ENCODE measurements at regions not wholly inside any gene's neighbourhood (a gene's known extent, or its start where the extent isn't known, plus 50 kb on each side); places are given as distances from the start of the nearest gene placed in this dataset.

DNA sequence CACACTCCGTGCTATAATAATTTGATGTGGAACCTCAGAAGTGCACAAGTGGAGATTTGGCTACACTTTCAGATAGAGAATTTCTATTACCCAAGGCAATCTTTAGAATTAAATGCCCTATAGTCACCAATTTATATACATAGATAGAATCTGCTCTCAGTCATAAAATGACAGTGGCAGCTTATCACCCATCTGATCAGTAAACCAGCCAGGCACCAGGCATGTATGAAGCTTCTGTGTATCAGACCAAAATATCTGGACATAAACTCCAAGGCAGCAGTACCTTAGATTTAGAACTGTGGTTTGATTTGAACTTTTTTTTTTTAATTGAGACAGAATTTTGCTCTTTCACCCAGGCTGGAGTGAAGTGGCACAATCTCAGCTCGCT is 180.9 kb downstream of the IPMK start:
- TF ChIP-seq POLR2AphosphoS5 (IDR thresholded peaks at IDR 0.05; ENCODE audit: low read depth, low read length) (no peak), CTCF (IDR thresholded peaks at IDR 0.05) (no peak), TCF7L2 (IDR thresholded peaks at IDR 0.05; ENCODE audit: low read depth, low read length) (no peak)
- TF ChIP-seq, protein P1, sequence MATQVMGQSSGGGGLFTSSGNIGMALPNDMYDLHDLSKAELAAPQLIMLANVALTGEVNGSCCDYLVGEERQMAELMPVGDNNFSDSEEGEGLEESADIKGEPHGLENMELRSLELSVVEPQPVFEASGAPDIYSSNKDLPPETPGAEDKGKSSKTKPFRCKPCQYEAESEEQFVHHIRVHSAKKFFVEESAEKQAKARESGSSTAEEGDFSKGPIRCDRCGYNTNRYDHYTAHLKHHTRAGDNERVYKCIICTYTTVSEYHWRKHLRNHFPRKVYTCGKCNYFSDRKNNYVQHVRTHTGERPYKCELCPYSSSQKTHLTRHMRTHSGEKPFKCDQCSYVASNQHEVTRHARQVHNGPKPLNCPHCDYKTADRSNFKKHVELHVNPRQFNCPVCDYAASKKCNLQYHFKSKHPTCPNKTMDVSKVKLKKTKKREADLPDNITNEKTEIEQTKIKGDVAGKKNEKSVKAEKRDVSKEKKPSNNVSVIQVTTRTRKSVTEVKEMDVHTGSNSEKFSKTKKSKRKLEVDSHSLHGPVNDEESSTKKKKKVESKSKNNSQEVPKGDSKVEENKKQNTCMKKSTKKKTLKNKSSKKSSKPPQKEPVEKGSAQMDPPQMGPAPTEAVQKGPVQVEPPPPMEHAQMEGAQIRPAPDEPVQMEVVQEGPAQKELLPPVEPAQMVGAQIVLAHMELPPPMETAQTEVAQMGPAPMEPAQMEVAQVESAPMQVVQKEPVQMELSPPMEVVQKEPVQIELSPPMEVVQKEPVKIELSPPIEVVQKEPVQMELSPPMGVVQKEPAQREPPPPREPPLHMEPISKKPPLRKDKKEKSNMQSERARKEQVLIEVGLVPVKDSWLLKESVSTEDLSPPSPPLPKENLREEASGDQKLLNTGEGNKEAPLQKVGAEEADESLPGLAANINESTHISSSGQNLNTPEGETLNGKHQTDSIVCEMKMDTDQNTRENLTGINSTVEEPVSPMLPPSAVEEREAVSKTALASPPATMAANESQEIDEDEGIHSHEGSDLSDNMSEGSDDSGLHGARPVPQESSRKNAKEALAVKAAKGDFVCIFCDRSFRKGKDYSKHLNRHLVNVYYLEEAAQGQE (IDR thresholded peaks at IDR 0.05; ENCODE audit: insufficient read depth in 1 of 2, low read depth in 2 of 2, low read length in 1 of 2): no peak

All from Panc1 (cell line).